ENCODE measurements at regions not wholly inside any gene's neighbourhood (a gene's known extent, or its start where the extent isn't known, plus 50 kb on each side); places are given as distances from the start of the nearest gene placed in this dataset.

DNA sequence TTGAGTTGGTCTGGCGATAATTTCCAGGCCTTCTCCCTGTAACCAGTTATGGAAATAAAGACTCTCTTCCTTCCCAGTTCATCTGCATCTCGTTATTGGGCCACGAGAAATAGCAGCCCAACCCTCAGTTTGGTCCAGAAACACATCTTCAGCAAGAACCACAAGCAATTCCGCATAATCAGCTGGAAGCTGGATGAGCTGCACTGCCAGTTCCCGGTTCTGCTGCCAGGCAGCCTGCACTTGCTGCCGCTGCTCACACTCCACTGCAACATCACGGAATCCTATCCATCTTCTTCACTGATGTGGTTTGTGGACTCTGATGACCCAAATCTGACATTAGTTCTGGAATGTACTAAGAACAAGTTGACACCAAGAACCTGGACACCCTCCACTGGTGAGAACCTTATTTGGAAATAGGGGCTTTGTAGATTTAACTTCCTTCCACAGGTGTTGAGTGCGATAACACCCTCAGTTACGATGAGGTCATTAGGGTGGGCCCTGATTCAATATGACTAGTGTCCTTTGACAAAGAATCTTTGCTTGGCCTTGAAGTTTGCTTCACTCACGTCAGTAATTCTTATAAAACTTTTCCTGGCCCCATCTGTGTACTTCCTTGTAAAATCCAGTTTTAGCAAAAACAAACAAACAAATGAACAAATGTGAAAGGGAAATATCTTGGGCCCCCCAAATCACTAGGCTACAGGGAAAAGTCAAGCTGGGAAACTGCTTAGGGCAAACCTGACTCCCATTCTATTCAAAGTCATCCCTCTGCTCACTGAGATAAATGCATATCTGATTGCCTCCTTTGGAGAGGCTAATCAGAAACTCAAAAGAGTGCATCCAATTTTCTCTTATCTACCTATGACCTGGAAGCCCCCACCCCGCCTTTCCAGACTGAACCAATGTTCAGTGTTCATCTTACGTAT lies 221.9 kb upstream of the PROK2 start:
- H3K9me3 Mint-ChIP-seq (ENCODE audit: unreplicated experiment), result no peaks in the 10 kb centered on the region
- TF ChIP-seq, protein P1, sequence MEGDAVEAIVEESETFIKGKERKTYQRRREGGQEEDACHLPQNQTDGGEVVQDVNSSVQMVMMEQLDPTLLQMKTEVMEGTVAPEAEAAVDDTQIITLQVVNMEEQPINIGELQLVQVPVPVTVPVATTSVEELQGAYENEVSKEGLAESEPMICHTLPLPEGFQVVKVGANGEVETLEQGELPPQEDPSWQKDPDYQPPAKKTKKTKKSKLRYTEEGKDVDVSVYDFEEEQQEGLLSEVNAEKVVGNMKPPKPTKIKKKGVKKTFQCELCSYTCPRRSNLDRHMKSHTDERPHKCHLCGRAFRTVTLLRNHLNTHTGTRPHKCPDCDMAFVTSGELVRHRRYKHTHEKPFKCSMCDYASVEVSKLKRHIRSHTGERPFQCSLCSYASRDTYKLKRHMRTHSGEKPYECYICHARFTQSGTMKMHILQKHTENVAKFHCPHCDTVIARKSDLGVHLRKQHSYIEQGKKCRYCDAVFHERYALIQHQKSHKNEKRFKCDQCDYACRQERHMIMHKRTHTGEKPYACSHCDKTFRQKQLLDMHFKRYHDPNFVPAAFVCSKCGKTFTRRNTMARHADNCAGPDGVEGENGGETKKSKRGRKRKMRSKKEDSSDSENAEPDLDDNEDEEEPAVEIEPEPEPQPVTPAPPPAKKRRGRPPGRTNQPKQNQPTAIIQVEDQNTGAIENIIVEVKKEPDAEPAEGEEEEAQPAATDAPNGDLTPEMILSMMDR (IDR thresholded peaks at IDR 0.05), result no peak
- DNase-seq (ENCODE audit: extremely low spot score, unreplicated experiment), result no peak
- peaks cover 57% of the 10 kb centered on the region for H3K27me3 Mint-ChIP-seq (ENCODE audit: unreplicated experiment)
- H3K36me3 Mint-ChIP-seq (ENCODE audit: unreplicated experiment), result no peaks in the 10 kb centered on the region
- no peak overlapping the region for H3K4me3 Mint-ChIP-seq (ENCODE audit: unreplicated experiment)
- H3K4me1 Mint-ChIP-seq (ENCODE audit: unreplicated experiment), result no peaks in the 10 kb centered on the region
- H3K27ac Mint-ChIP-seq (ENCODE audit: unreplicated experiment), result no peak overlapping the region

DNA sequence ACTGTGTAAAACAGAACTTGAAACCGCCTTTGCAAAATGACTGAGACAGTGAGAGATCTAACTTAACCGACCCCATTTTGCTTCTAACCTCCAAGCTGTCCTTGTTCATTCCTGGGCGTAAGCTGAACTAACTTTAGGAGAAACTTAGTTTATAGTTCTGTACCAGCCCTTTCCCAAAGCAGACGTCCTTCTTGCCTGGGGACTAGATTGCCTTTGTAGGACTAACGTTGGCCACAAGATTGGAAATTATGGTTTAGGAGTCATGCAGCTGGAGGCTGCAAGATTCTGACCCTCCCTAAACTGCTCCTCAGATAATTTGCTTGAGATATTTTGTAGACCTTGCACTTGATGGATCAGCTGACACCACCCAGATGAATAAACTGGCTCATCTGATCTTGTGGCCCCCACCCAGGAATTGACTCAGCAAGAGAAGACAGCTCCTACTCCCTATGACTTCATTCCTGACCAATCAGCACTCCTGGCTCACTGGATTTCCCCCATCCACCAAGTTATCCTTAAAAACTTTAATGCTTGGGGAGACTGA lies 219.9 kb upstream of the PROK2 start:
- TF ChIP-seq, protein P1 (IDR thresholded peaks at IDR 0.05), result no peak
- DNase-seq (ENCODE audit: extremely low spot score, unreplicated experiment), result no peak
- H3K9me3 Mint-ChIP-seq (ENCODE audit: unreplicated experiment), result no peaks in the 10 kb centered on the region
- H3K4me3 Mint-ChIP-seq (ENCODE audit: unreplicated experiment), result no peak overlapping the region
- H3K4me1 Mint-ChIP-seq (ENCODE audit: unreplicated experiment), result no peaks in the 10 kb centered on the region
- H3K36me3 Mint-ChIP-seq (ENCODE audit: unreplicated experiment), result no peaks in the 10 kb centered on the region
- H3K27ac Mint-ChIP-seq (ENCODE audit: unreplicated experiment), result no peak overlapping the region
- H3K27me3 Mint-ChIP-seq (ENCODE audit: unreplicated experiment), result peaks cover 48% of the 10 kb centered on the region

DNA sequence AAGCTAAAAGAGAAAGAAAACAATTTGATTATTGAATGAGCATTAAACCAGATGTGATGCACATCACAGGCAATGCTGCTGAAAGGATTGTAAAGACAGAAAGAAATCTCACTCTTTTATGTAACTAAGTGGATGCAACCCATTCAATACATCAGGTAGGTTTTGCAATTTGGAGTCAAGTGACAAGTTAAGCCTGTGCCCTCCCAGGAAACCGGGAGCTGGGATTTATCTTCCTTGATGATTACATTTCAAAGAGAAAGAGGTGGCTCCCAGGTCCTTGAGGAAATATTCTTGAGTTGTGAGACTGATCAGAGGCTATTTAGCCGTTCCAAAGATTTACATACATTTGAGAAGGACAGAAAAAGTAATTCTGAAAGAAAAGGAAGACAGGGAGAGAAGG lies 219.0 kb upstream of the PROK2 start:
- Mint-ChIP-seq H3K9me3 (ENCODE audit: unreplicated experiment) (no peaks in the 10 kb centered on the region), H3K4me1 (ENCODE audit: unreplicated experiment) (no peaks in the 10 kb centered on the region), H3K27ac (ENCODE audit: unreplicated experiment) (no peak overlapping the region), H3K36me3 (ENCODE audit: unreplicated experiment) (no peaks in the 10 kb centered on the region), H3K4me3 (ENCODE audit: unreplicated experiment) (no peak overlapping the region), H3K27me3 (ENCODE audit: unreplicated experiment) (peaks cover 43% of the 10 kb centered on the region)
- TF ChIP-seq, protein P1 (IDR thresholded peaks at IDR 0.05), result no peak
- no peak for DNase-seq (ENCODE audit: extremely low spot score, unreplicated experiment)

DNA sequence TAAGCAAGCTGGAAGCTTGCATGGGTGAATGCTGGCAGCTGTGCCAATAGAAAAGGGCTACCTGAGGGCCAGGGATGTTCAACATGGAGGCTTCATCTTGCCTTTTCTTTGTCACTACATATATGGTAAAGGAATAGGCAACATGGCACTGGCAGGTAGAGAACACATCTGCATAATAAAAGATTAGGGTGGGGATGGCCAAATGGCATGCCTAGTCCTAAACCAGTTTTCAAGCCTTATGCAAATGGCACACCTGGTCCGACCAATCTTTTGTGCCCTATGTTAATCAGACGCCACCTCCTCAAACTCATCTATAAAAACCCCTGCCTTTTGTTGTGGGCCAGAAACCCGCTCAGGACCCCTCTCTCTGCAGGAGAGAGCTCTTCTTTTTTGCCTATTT lies 216.8 kb upstream of the PROK2 start:
- no peaks in the 10 kb centered on the region for H3K4me1 Mint-ChIP-seq (ENCODE audit: unreplicated experiment)
- no peak for DNase-seq (ENCODE audit: extremely low spot score, unreplicated experiment)

More for the DNA sequence above, 216.8 kb upstream of the PROK2 start:
- TF ChIP-seq, protein P1 (IDR thresholded peaks at IDR 0.05), result no peak
- Mint-ChIP-seq H3K4me3 (ENCODE audit: unreplicated experiment) (no peak overlapping the region), H3K27ac (ENCODE audit: unreplicated experiment) (no peak overlapping the region), H3K27me3 (ENCODE audit: unreplicated experiment) (peaks cover 58% of the 10 kb centered on the region), H3K36me3 (ENCODE audit: unreplicated experiment) (no peaks in the 10 kb centered on the region), H3K9me3 (ENCODE audit: unreplicated experiment) (no peaks in the 10 kb centered on the region)

Measured in osteocyte (in vitro differentiated cells).